B cell (primary cell): ENCODE measurements at regions not wholly inside any gene's neighbourhood (a gene's known extent, or its start where the extent isn't known, plus 50 kb on each side); places are given as distances from the start of the nearest gene placed in this dataset.

Experiments
- EZH2 ChIP-seq: IDR thresholded peaks from 2 replicates; pipeline ENCODE4 v1.6.1; 2012; ENCODE audit warnings: borderline replicate concordance, low read depth, mild to moderate bottlenecking, moderate library complexity, low read length; ENCODE audit not compliant: insufficient read depth, poor library complexity, severe bottlenecking
- TF ChIP-seq, protein P1 (sequence below): fragments of 200-600 bp; IDR thresholded peaks from one replicate; pipeline ENCODE4 v1.8.0; 2022; ENCODE audit warnings: antibody characterized with exemption, mild to moderate bottlenecking

DNA sequence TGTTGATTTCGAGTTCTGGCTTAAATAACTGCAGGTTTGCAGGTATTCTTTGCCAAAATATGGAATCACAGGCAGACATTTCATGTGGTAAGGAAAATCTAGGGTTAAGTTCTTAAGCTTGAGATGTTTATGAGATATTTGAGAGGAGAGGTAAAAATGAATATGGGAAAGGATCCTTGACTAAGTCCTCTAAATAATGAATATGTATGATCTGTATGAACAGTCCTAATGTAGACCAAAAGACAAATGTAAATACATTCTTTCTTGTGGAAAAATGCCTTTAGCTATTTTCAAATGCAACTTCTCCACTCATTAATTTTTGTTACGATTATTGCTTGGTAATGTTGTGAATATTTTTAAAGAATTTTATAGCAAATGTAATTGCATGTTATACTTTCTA, 1632.6 kb downstream of the SUCLG1 start:
- TF ChIP-seq, protein P1, sequence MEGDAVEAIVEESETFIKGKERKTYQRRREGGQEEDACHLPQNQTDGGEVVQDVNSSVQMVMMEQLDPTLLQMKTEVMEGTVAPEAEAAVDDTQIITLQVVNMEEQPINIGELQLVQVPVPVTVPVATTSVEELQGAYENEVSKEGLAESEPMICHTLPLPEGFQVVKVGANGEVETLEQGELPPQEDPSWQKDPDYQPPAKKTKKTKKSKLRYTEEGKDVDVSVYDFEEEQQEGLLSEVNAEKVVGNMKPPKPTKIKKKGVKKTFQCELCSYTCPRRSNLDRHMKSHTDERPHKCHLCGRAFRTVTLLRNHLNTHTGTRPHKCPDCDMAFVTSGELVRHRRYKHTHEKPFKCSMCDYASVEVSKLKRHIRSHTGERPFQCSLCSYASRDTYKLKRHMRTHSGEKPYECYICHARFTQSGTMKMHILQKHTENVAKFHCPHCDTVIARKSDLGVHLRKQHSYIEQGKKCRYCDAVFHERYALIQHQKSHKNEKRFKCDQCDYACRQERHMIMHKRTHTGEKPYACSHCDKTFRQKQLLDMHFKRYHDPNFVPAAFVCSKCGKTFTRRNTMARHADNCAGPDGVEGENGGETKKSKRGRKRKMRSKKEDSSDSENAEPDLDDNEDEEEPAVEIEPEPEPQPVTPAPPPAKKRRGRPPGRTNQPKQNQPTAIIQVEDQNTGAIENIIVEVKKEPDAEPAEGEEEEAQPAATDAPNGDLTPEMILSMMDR = no peak
- no peak for TF ChIP-seq EZH2
